H1 (cell line): ENCODE measurements at regions not wholly inside any gene's neighbourhood (a gene's known extent, or its start where the extent isn't known, plus 50 kb on each side); places are given as distances from the start of the nearest gene placed in this dataset.

Experiments used
- CTCF ChIA-PET: fragments of 300-600 bp; sonication (Branson Sonifier 250); formaldehyde crosslinking; loops from one replicate; lab custom pipeline; 2021; ENCODE audit not compliant: partially characterized antibody; lab: Charles Lee
- POLR2A ChIA-PET: fragments of 300-600 bp; sonication (Branson Sonifier 250); formaldehyde crosslinking; loops from one replicate; lab custom pipeline; 2021; ENCODE audit warnings: inconsistent platforms; ENCODE audit not compliant: partially characterized antibody; lab: Charles Lee
- DNase-seq, 2 experiments: peaks; one replicate each; pipeline versions ENCODE4 v3.0.0 to v3.0.0-alpha.2; 2010 to 2022; ENCODE audit warnings: low spot score in 2 of 2, low read depth in 1 of 2, mixed read lengths in 1 of 2
- FAIRE-seq: peaks from 2 replicates; lab custom pipeline; 2011; peaks lifted over from hg19 to GRCh38; lab: Jason Lieb, UNC
- H2AFZ ChIP-seq: 2 replicates; pipeline ENCODE4 v1.8.1; 2012; ENCODE audit warnings: low read length, inconsistent platforms
- H2AK5ac ChIP-seq: 2 replicates; pipeline ENCODE4 v1.6.1; 2013; ENCODE audit warnings: low read depth, low read length
- H2BK120ac ChIP-seq: replicated peaks from 2 replicates; pipeline ENCODE3; 2013; ENCODE audit warnings: low read depth, low read length, inconsistent platforms
- H2BK12ac ChIP-seq: 2 replicates; pipeline ENCODE4 v1.6.1; 2013; ENCODE audit warnings: low read depth, low read length
- H2BK15ac ChIP-seq: 2 replicates; pipeline ENCODE4 v1.6.1; 2013; ENCODE audit warnings: low read length
- H2BK20ac ChIP-seq: 2 replicates; pipeline ENCODE4 v1.6.1; 2013; ENCODE audit warnings: low read length
- H2BK5ac ChIP-seq: 2 replicates; pipeline ENCODE4 v1.6.1; 2013; ENCODE audit warnings: low read depth, low read length
- H3K14ac ChIP-seq: 2 replicates; pipeline ENCODE4 v1.6.1; 2013; ENCODE audit warnings: inconsistent platforms; ENCODE audit not compliant: insufficient read length
- H3K18ac ChIP-seq: 2 replicates; pipeline ENCODE4 v1.6.1; 2013; ENCODE audit warnings: low read length; ENCODE audit errors: extremely low read depth
- H3K23ac ChIP-seq: 2 replicates; pipeline ENCODE4 v1.6.1; 2013; ENCODE audit warnings: inconsistent platforms; ENCODE audit not compliant: insufficient read length
- H3K23me2 ChIP-seq: 2 replicates; pipeline ENCODE4 v1.6.1; 2013; ENCODE audit warnings: low read depth, low read length
- H3K27ac ChIP-seq: 2 replicates; pipeline ENCODE4 v1.6.1; 2011; ENCODE audit warnings: low read depth, low read length, inconsistent platforms
- H3K27me3 ChIP-seq, 4 experiments: replicated peaks in 1 of 4; 1 replicate in 1 of 4; 2 replicates in 3 of 4; pipeline versions ENCODE4 v1.6.1 to v1.8.1; 2011 to 2013; ENCODE audit warnings: low read length in 3 of 4, mild to moderate bottlenecking in 3 of 4, inconsistent platforms in 2 of 4, mixed read lengths in 2 of 4, moderate library complexity in 1 of 4; ENCODE audit not compliant: control insufficient read depth in 3 of 4, insufficient read depth in 3 of 4; ENCODE audit errors: extremely low read depth in 1 of 4
- H3K36me3 ChIP-seq, 4 experiments: 2 replicates each; pipeline versions ENCODE4 v1.6.1 to v1.8.1; 2011 to 2013; ENCODE audit warnings: mild to moderate bottlenecking in 4 of 4, low read length in 3 of 4, moderate library complexity in 2 of 4, control low read depth in 1 of 4, inconsistent platforms in 1 of 4; ENCODE audit not compliant: insufficient read depth in 4 of 4, control insufficient read depth in 2 of 4
- H3K4ac ChIP-seq: replicated peaks from 2 replicates; pipeline ENCODE3; 2013; ENCODE audit warnings: low read length, low read depth, mixed read lengths, inconsistent platforms; ENCODE audit not compliant: insufficient read length
- H3K4me1 ChIP-seq, 4 experiments: replicated peaks in 1 of 4; 1 replicate in 1 of 4; 2 replicates in 3 of 4; pipeline versions ENCODE4 v1.6.1 to v1.8.1; 2011 to 2013; ENCODE audit warnings: low read length in 3 of 4, inconsistent platforms in 2 of 4, mixed read lengths in 1 of 4; ENCODE audit not compliant: insufficient read depth in 4 of 4, control insufficient read depth in 3 of 4
- H3K4me2 ChIP-seq, 2 experiments: 2 replicates each; pipeline versions ENCODE4 v1.6.1 to v1.8.1; 2011 to 2013; ENCODE audit warnings: low read depth in 2 of 2, low read length in 2 of 2, control low read depth in 1 of 2, inconsistent platforms in 1 of 2, mild to moderate bottlenecking in 1 of 2; ENCODE audit not compliant: insufficient read depth in 1 of 2
- H3K4me3 ChIP-seq, 4 experiments: fragments of 200-600, 300-600 bp in 1 of 4; sonication (generic), shearing (Covaris generic), sonication (Bioruptor Twin) in 1 of 4; 2 replicates each; pipeline versions ENCODE4 v1.5.1 to v1.8.1; 2011 to 2016; ENCODE audit warnings: low read length in 4 of 4, low read depth in 3 of 4, control low read depth in 2 of 4, inconsistent platforms in 2 of 4, mild to moderate bottlenecking in 2 of 4, mixed read lengths in 1 of 4, moderate library complexity in 1 of 4; ENCODE audit not compliant: insufficient read depth in 2 of 4; ENCODE audit errors: extremely low read depth in 1 of 4
- H3K56ac ChIP-seq: replicated peaks from 2 replicates; pipeline ENCODE3; 2013; ENCODE audit warnings: low read depth, mild to moderate bottlenecking, mixed read lengths, low read length, inconsistent platforms; ENCODE audit not compliant: insufficient read length
- H3K79me1 ChIP-seq: 2 replicates; pipeline ENCODE4 v1.6.1; 2013; ENCODE audit warnings: low read depth, low read length, control low read depth
- H3K79me2 ChIP-seq, 2 experiments: 2 replicates each; pipeline versions ENCODE4 v1.6.1 to v1.8.1; 2012 to 2013; ENCODE audit warnings: low read length in 2 of 2, mild to moderate bottlenecking in 2 of 2, inconsistent platforms in 1 of 2; ENCODE audit not compliant: insufficient read depth in 2 of 2, control insufficient read depth in 1 of 2
- H3K9ac ChIP-seq, 4 experiments: replicated peaks in 1 of 4; 1 replicate in 1 of 4; 2 replicates in 3 of 4; pipeline versions ENCODE4 v1.6.1 to v1.8.1; 2011 to 2013; ENCODE audit warnings: low read depth in 3 of 4, low read length in 3 of 4, control low read depth in 2 of 4, mild to moderate bottlenecking in 2 of 4, moderate library complexity in 2 of 4, inconsistent platforms in 1 of 4; ENCODE audit errors: extremely low read depth in 1 of 4
- H3K9me3 ChIP-seq, 2 experiments: 2 replicates each; pipeline versions ENCODE4 v1.6.1 to v1.8.1; 2012 to 2013; ENCODE audit warnings: mild to moderate bottlenecking in 2 of 2, moderate library complexity in 2 of 2, control low read depth in 1 of 2, inconsistent platforms in 1 of 2, low read depth in 1 of 2, low read length in 1 of 2, mixed read lengths in 1 of 2; ENCODE audit not compliant: insufficient read depth in 2 of 2
- H4K20me1 ChIP-seq, 2 experiments: replicated peaks in 1 of 2; 2 replicates each; pipeline versions ENCODE3 to v1.8.1; 2011 to 2013; ENCODE audit warnings: inconsistent platforms in 2 of 2, low read length in 2 of 2, mild to moderate bottlenecking in 1 of 2; ENCODE audit not compliant: insufficient read depth in 2 of 2, control insufficient read depth in 1 of 2
- H4K5ac ChIP-seq: 2 replicates; pipeline ENCODE4 v1.6.1; 2013; ENCODE audit warnings: low read length, low read depth, mixed read lengths, inconsistent platforms; ENCODE audit not compliant: insufficient read length
- H4K8ac ChIP-seq: 2 replicates; pipeline ENCODE4 v1.8.0; 2013; ENCODE audit warnings: mild to moderate bottlenecking, moderate library complexity, low read length, inconsistent platforms; ENCODE audit not compliant: insufficient read depth; ENCODE audit errors: extremely low read depth
- H4K91ac ChIP-seq: replicated peaks from 2 replicates; pipeline ENCODE3; 2013; ENCODE audit warnings: low read length, mixed read lengths, inconsistent platforms; ENCODE audit not compliant: insufficient read length
- BACH1 ChIP-seq: IDR thresholded peaks from 2 replicates; pipeline ENCODE4 v1.6.1; 2012; ENCODE audit warnings: low read length, improper control_type of control experiment
- CREB1 ChIP-seq: IDR thresholded peaks from 2 replicates; pipeline ENCODE4 v1.6.1; 2012; ENCODE audit warnings: inconsistent platforms
- GABPA ChIP-seq: IDR thresholded peaks from 2 replicates; pipeline ENCODE4 v1.6.1; 2011; ENCODE audit warnings: mild to moderate bottlenecking, low read length, moderate library complexity, borderline replicate concordance; ENCODE audit not compliant: insufficient read depth
- HDAC2 ChIP-seq, 2 experiments: fragments of 300-600 bp in 1 of 2; sonication (generic) in 1 of 2; IDR thresholded peaks; 2 replicates each; pipeline ENCODE4 v1.6.1; 2011 to 2012; ENCODE audit warnings: low read depth in 2 of 2, low read length in 2 of 2, mild to moderate bottlenecking in 2 of 2, moderate library complexity in 2 of 2, borderline replicate concordance in 1 of 2, inconsistent platforms in 1 of 2
- JUND ChIP-seq: IDR thresholded peaks from 2 replicates; pipeline ENCODE4 v1.6.1; 2011; ENCODE audit warnings: mild to moderate bottlenecking, improper control_type of control experiment, low read length
- POLR2A ChIP-seq, 2 experiments: IDR thresholded peaks; 1 replicate in 1 of 2; 2 replicates in 1 of 2; pipeline ENCODE4 v1.6.1; 2011; ENCODE audit warnings: low read depth in 2 of 2, low read length in 2 of 2, mild to moderate bottlenecking in 2 of 2; ENCODE audit errors: control extremely low read depth in 1 of 2
- RAD21 ChIP-seq, 2 experiments: IDR thresholded peaks in 1 of 2; conservative IDR thresholded peaks in 1 of 2; 2 replicates each; pipeline ENCODE4 v1.6.1; 2011; ENCODE audit warnings: low read depth in 2 of 2, low read length in 2 of 2, improper control_type of control experiment in 1 of 2, inconsistent platforms in 1 of 2, mild to moderate bottlenecking in 1 of 2, moderate library complexity in 1 of 2
- SAP30 ChIP-seq: fragments of 300-600 bp; sonication (generic); IDR thresholded peaks from 2 replicates; pipeline ENCODE4 v1.7.1; 2012; ENCODE audit warnings: low read length, moderate library complexity, mild to moderate bottlenecking, inconsistent platforms; ENCODE audit not compliant: insufficient read depth, insufficient replicate concordance
- SIN3A ChIP-seq, 2 experiments: IDR thresholded peaks in 1 of 2; conservative IDR thresholded peaks in 1 of 2; 2 replicates each; pipeline ENCODE4 v1.6.1; 2011 to 2012; ENCODE audit warnings: low read length in 2 of 2, improper control_type of control experiment in 1 of 2, low read depth in 1 of 2, mild to moderate bottlenecking in 1 of 2
- SP2 ChIP-seq: IDR thresholded peaks from 2 replicates; pipeline ENCODE4 v1.6.1; 2012; ENCODE audit warnings: mild to moderate bottlenecking, low read length, inconsistent platforms
- WGBS, 2 experiments: shearing (Covaris generic) in 1 of 2; methylation state at CpG; one replicate each; pipeline versions ENCODE4 v1.1.6 to v1.1.7; 2013 to 2015; ENCODE audit warnings: low lambda C conversion rate in 2 of 2, mixed read lengths in 2 of 2, inconsistent platforms in 1 of 2, low coverage in 1 of 2, missing lambda C conversion rate in 1 of 2; ENCODE audit not compliant: insufficient replicate concordance in 2 of 2, insufficient coverage in 1 of 2, insufficient read length in 1 of 2; ENCODE audit errors: extremely low coverage in 1 of 2, missing lambda C conversion rate in 1 of 2; 5-methylcytosine and 5-hydroxymethylcytosine counted together
- TF ChIP-seq, protein P1 (sequence below), 3 experiments: IDR thresholded peaks; 1 replicate in 2 of 3; 2 replicates in 1 of 3; pipeline versions ENCODE4 v1.5.1 to v1.6.1; 2011; ENCODE audit warnings: low read length in 3 of 3, mild to moderate bottlenecking in 3 of 3, inconsistent platforms in 2 of 3, low read depth in 1 of 3, moderate library complexity in 1 of 3; ENCODE audit not compliant: insufficient read depth in 1 of 3; ENCODE audit errors: control extremely low read depth in 1 of 3
- TF ChIP-seq, protein P2 (sequence below): IDR thresholded peaks from 2 replicates; pipeline ENCODE4 v1.6.1; 2012; ENCODE audit warnings: inconsistent platforms

DNA sequence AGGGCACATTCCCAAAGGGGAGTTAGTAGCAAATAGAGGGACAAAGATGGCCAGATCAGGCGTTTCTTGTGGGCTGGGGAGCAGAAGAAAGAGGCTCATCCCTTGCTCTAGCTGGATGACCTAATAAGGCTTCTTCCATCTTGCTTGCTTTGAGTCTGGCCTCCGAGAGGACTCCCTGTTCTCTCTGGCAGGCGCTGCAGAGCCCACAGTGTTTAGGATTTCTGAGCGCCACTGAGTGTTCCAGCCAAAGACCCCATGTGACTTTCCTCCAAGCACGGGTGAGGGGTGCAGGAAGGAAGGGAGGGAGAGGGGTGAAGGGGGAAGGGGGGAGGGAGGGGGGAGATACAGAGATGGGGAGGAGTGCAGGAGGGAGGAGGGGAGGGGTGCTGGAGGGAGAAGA is 203.8 kb upstream of the SVIL start:
- Histone ChIP-seq H2AK5ac (no peak overlapping the region), H2BK15ac (no peak overlapping the region), H3K23me2 (no peaks in the 10 kb centered on the region; the same call in 1 of the 2 replicates), H3K4ac (no peak overlapping the region), H3K23ac (no peak overlapping the region), H4K20me1 (no peaks in the 10 kb centered on the region), H3K9me3 (no peaks in the 10 kb centered on the region), H3K56ac (no peak overlapping the region), H2AFZ (no peak overlapping the region), H3K14ac (no peak overlapping the region), H3K27me3 (no peaks in the 10 kb centered on the region; a peak in 1 of 7 replicates), H3K79me1 (no peaks in the 10 kb centered on the region), H3K9ac (no peak overlapping the region), H2BK20ac (no peak overlapping the region), H3K27ac (no peak overlapping the region), H2BK12ac (no peak overlapping the region), H3K18ac (no peak overlapping the region), H3K4me1 (peaks cover 0 to 6% (median 3%) of the 10 kb centered on the region in 4 experiments; a peak in 3 of 7 replicates), H3K79me2 (no peaks in the 10 kb centered on the region), H4K5ac (no peak overlapping the region), H2BK5ac (no peak overlapping the region), H2BK120ac (no peak overlapping the region), H3K4me3 (no peak overlapping the region), H4K8ac (no peak overlapping the region), H4K91ac (no peak overlapping the region), H3K36me3 (no peaks in the 10 kb centered on the region), H3K4me2 (no peak overlapping the region)
- POLR2A ChIA-PET, result no interaction called here
- no peak for FAIRE-seq
- CTCF ChIA-PET, result no interaction called here
- WGBS, 2 experiments, result 83% methylated on average over 5 of the region's 5 CpGs; no CpG with 5 or more reads in 1 of the 2 experiments
- no peak for DNase-seq
- TF ChIP-seq CREB1, result no peak
- TF ChIP-seq GABPA, result no peak
- TF ChIP-seq BACH1, result no peak
- TF ChIP-seq SAP30, result no peak
- no peak for TF ChIP-seq JUND
- TF ChIP-seq POLR2A (IDR thresholded peaks at IDR 0.05; ENCODE audit: control extremely low read depth in 1 of 2, low read depth in 2 of 2, low read length in 2 of 2), result no peak
- TF ChIP-seq SIN3A (conservative IDR thresholded peaks at IDR 0.05 in 1 of 2, IDR thresholded peaks at IDR 0.05 in 1 of 2; ENCODE audit: low read depth in 1 of 2, low read length in 2 of 2), result no peak
- TF ChIP-seq, protein P1, sequence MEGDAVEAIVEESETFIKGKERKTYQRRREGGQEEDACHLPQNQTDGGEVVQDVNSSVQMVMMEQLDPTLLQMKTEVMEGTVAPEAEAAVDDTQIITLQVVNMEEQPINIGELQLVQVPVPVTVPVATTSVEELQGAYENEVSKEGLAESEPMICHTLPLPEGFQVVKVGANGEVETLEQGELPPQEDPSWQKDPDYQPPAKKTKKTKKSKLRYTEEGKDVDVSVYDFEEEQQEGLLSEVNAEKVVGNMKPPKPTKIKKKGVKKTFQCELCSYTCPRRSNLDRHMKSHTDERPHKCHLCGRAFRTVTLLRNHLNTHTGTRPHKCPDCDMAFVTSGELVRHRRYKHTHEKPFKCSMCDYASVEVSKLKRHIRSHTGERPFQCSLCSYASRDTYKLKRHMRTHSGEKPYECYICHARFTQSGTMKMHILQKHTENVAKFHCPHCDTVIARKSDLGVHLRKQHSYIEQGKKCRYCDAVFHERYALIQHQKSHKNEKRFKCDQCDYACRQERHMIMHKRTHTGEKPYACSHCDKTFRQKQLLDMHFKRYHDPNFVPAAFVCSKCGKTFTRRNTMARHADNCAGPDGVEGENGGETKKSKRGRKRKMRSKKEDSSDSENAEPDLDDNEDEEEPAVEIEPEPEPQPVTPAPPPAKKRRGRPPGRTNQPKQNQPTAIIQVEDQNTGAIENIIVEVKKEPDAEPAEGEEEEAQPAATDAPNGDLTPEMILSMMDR (IDR thresholded peaks at IDR 0.05; ENCODE audit: control extremely low read depth in 1 of 3, insufficient read depth in 1 of 3, low read depth in 1 of 3, low read length in 3 of 3), result no peak
- TF ChIP-seq, protein P2, sequence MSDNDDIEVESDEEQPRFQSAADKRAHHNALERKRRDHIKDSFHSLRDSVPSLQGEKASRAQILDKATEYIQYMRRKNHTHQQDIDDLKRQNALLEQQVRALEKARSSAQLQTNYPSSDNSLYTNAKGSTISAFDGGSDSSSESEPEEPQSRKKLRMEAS, result no peak
- no peak for TF ChIP-seq SP2
- TF ChIP-seq RAD21 (IDR thresholded peaks at IDR 0.05 in 1 of 2, conservative IDR thresholded peaks at IDR 0.05 in 1 of 2; ENCODE audit: low read depth in 2 of 2, low read length in 2 of 2), result no peak
- TF ChIP-seq HDAC2 (IDR thresholded peaks at IDR 0.05; ENCODE audit: borderline replicate concordance in 1 of 2, low read depth in 2 of 2, low read length in 2 of 2), result no peak
